OCI-LY7 (cell line): ENCODE measurements at regions not wholly inside any gene's neighbourhood (a gene's known extent, or its start where the extent isn't known, plus 50 kb on each side); places are given as distances from the start of the nearest gene placed in this dataset.

Experiments used
- BruUV-seq: library from RNA; stranded (reverse); fragments of 400-500 nt; replicated peaks from 2 replicates; lab custom pipeline; 2021; lab: Mats Ljungman, UMichigan
- CTCF ChIA-PET: fragments of 300-600 bp; sonication (Branson Sonifier 250); formaldehyde crosslinking; loops from one replicate; lab custom pipeline; 2022; ENCODE audit warnings: antibody characterized with exemption; ENCODE audit not compliant: unreplicated experiment; lab: Charles Lee
- POLR2A ChIA-PET: fragments of 300-600 bp; sonication (Branson Sonifier 250); formaldehyde crosslinking; loops from one replicate; lab custom pipeline; 2022; ENCODE audit warnings: antibody characterized with exemption; lab: Charles Lee
- DNase-seq: peaks from one replicate; pipeline ENCODE4 v3.0.0-alpha.2; 2015; ENCODE audit warnings: low spot score
- H2AFZ ChIP-seq: fragments of 200-600 bp; sonication (generic), shearing (Covaris generic); 2 replicates; pipeline ENCODE4 v1.6.1; 2014; ENCODE audit warnings: mild to moderate bottlenecking, antibody characterized with exemption, low read length, moderate library complexity
- H3K27ac ChIP-seq: fragments of 200-600 bp; sonication (generic); 2 replicates; pipeline ENCODE4 v1.5.1; 2014; ENCODE audit warnings: mixed run types, low read depth, mild to moderate bottlenecking, moderate library complexity, low read length, inconsistent platforms; ENCODE audit not compliant: poor library complexity, severe bottlenecking
- H3K36me3 ChIP-seq: fragments of 200-600 bp; sonication (generic); 2 replicates; pipeline ENCODE4 v1.6.1; 2014; ENCODE audit warnings: mild to moderate bottlenecking, antibody characterized with exemption, low read length, moderate library complexity, mixed read lengths; ENCODE audit not compliant: insufficient read depth
- H3K4me1 ChIP-seq: fragments of 200-600 bp; sonication (generic); 2 replicates; pipeline ENCODE4 v1.5.1; 2014; ENCODE audit warnings: mild to moderate bottlenecking, low read length; ENCODE audit not compliant: insufficient read depth, poor library complexity, severe bottlenecking
- H3K4me2 ChIP-seq: fragments of 200-600 bp; sonication (generic); 2 replicates; pipeline ENCODE4 v1.6.1; 2014; ENCODE audit warnings: mild to moderate bottlenecking, low read length
- H3K4me3 ChIP-seq: fragments of 200-600 bp; sonication (generic); 2 replicates; pipeline ENCODE4 v1.5.1; 2014; ENCODE audit warnings: mild to moderate bottlenecking, low read depth, low read length; ENCODE audit not compliant: poor library complexity, severe bottlenecking
- H3K79me2 ChIP-seq: fragments of 200-600 bp; sonication (generic); 2 replicates; pipeline ENCODE4 v1.6.1; 2016; ENCODE audit warnings: low read depth, mild to moderate bottlenecking, low read length, moderate library complexity, mixed read lengths; ENCODE audit not compliant: insufficient read depth
- H3K9me2 ChIP-seq: fragments of 200-600 bp; sonication (generic); 2 replicates; pipeline ENCODE4 v1.6.1; 2016; ENCODE audit warnings: mild to moderate bottlenecking, low read length, mixed read lengths; ENCODE audit not compliant: insufficient read depth
- H3K9me3 ChIP-seq: fragments of 200-600 bp; sonication (generic); 2 replicates; pipeline ENCODE4 v1.6.1; 2014; ENCODE audit warnings: mild to moderate bottlenecking, mixed run types, low read length, mixed read lengths
- H4K20me1 ChIP-seq: fragments of 200-600 bp; sonication (generic); 2 replicates; pipeline ENCODE4 v1.6.1; 2014; ENCODE audit warnings: mild to moderate bottlenecking, antibody characterized with exemption, low read length, moderate library complexity, mixed read lengths; ENCODE audit not compliant: insufficient read depth
- CTCF ChIP-seq: fragments of 200-600 bp; sonication (generic); conservative IDR thresholded peaks from 2 replicates; pipeline ENCODE4 v1.5.1; 2014; ENCODE audit warnings: mild to moderate bottlenecking, antibody characterized with exemption, low read length, moderate library complexity, mixed read lengths
- EZH2phosphoT487 ChIP-seq: fragments of 200-600 bp; sonication (generic); IDR thresholded peaks from 2 replicates; pipeline ENCODE4 v1.6.1; 2018; ENCODE audit warnings: low read depth, borderline replicate concordance, mild to moderate bottlenecking, mixed run types, antibody characterized with exemption, low read length, moderate library complexity, mixed read lengths
- intact Hi-C: fragments of 100-400 bp; cut with micrococcal nuclease; formaldehyde crosslinking; loops from one replicate; pipeline ENCODE4 v1.10.0; 2022; ENCODE audit not compliant: unreplicated experiment

GRCh38 chr20:23206061-23206460 lies 119.9 kb upstream of the CD93 start:
- H2AFZ ChIP-seq, result no peak overlapping the region
- DNase-seq, result no peak
- no peak overlapping the region for H3K4me3 ChIP-seq
- TF ChIP-seq EZH2phosphoT487, result no peak
- TF ChIP-seq CTCF, result no peak
- CTCF ChIA-PET, result no interaction called here
- no peaks in the 10 kb centered on the region for H3K9me3 ChIP-seq
- no peak overlapping the region for H3K27ac ChIP-seq
- no peaks in the 10 kb centered on the region for H3K4me1 ChIP-seq
- H4K20me1 ChIP-seq, result no peaks in the 10 kb centered on the region
- H3K36me3 ChIP-seq, result no peaks in the 10 kb centered on the region
- no peaks in the 10 kb centered on the region for H3K79me2 ChIP-seq
- H3K4me2 ChIP-seq, result no peak overlapping the region
- no peaks in the 10 kb centered on the region for H3K9me2 ChIP-seq
- intact Hi-C loops, result no loop called here
- BruUV-seq, result no TSS peak
- POLR2A ChIA-PET, result no interaction called here

- CTCF ChIA-PET, result no interaction called here
- no peaks in the 10 kb centered on the region for H3K79me2 ChIP-seq
- no peaks in the 10 kb centered on the region for H3K4me1 ChIP-seq
- POLR2A ChIA-PET, result no interaction called here
- no peak overlapping the region for H3K4me2 ChIP-seq
- no peak overlapping the region for H3K27ac ChIP-seq
- BruUV-seq, result no TSS peak
- H2AFZ ChIP-seq, result no peak overlapping the region
- no peak for DNase-seq
- no peaks in the 10 kb centered on the region for H3K36me3 ChIP-seq
- intact Hi-C loops, result no loop called here
- H3K9me3 ChIP-seq, result no peaks in the 10 kb centered on the region
- no peaks in the 10 kb centered on the region for H3K9me2 ChIP-seq
- TF ChIP-seq CTCF (no peak), EZH2phosphoT487 (no peak)
- H3K4me3 ChIP-seq, result no peak overlapping the region
- no peaks in the 10 kb centered on the region for H4K20me1 ChIP-seq
Measured at GRCh38 chr20:23205611-23206041, 119.5 kb upstream of the CD93 start.

- H3K27ac ChIP-seq, result no peak overlapping the region
- no TSS peak for BruUV-seq
- H2AFZ ChIP-seq, result no peak overlapping the region
- intact Hi-C loops, result no loop called here
- H3K79me2 ChIP-seq, result no peaks in the 10 kb centered on the region
- H3K9me3 ChIP-seq, result no peaks in the 10 kb centered on the region
- no peaks in the 10 kb centered on the region for H3K36me3 ChIP-seq
- no peaks in the 10 kb centered on the region for H4K20me1 ChIP-seq
- CTCF ChIA-PET, result no interaction called here
- POLR2A ChIA-PET, result no interaction called here
- H3K4me2 ChIP-seq, result no peak overlapping the region
- TF ChIP-seq CTCF (no peak), EZH2phosphoT487 (no peak)
- no peaks in the 10 kb centered on the region for H3K4me1 ChIP-seq
- H3K4me3 ChIP-seq, result no peak overlapping the region
- DNase-seq, result no peak
- no peaks in the 10 kb centered on the region for H3K9me2 ChIP-seq
Measured at GRCh38 chr20:23205211-23205610, 119.1 kb upstream of the CD93 start.
